Activated CD4-positive, alpha-beta T cell treated with anti-CD3 and anti-CD28 coated beads, Interleukin-10, Interleukin-2, amounts not matched to agents 100 ng/mL and 50 ng/mL, durations not matched to agents 16 hours and 8 hours (primary cell): ENCODE measurements at regions not wholly inside any gene's neighbourhood (a gene's known extent, or its start where the extent isn't known, plus 50 kb on each side); places are given as distances from the start of the nearest gene placed in this dataset.
"Not testable (repeated sequence)": the region's sequence is repeated elsewhere in the genome, so short reads cannot be mapped to it uniquely, and the experiment has no call there.

Source experiments
- DNase-seq: peaks from one replicate; pipeline ENCODE4 v3.0.0-alpha.2; 2020

GRCh38 chr9:90741036-90741435, 60.6 kb upstream of the SYK start:
- DNase-seq: no peak

GRCh38 chr9:90737742-90738141, 63.9 kb upstream of the SYK start:
- no peak for DNase-seq

GRCh38 chr9:90735952-90736351, 65.7 kb upstream of the SYK start:
- no peak for DNase-seq

GRCh38 chr9:90734631-90735030, 67.0 kb upstream of the SYK start:
- no peak for DNase-seq

- no peak for DNase-seq
Observed at GRCh38 chr9:90729351-90729750, 72.3 kb upstream of the SYK start.

GRCh38 chr9:90727488-90727887, 74.1 kb upstream of the SYK start:
- DNase-seq: no peak

- DNase-seq: no peak
Observed at GRCh38 chr9:90726215-90726614, 75.4 kb upstream of the SYK start.

GRCh38 chr9:90724880-90725279, 76.7 kb upstream of the SYK start:
- DNase-seq: no peak

GRCh38 chr9:90724112-90724511, 77.5 kb upstream of the SYK start:
- peak; percentile 32 for DNase-seq

- no peak for DNase-seq
Observed at GRCh38 chr9:90722071-90722470, 79.4 kb upstream of the DIRAS2 start.

- no peak for DNase-seq
Observed at GRCh38 chr9:90720621-90721265, 78.1 kb upstream of the DIRAS2 start.

- DNase-seq: no peak
Observed at GRCh38 chr9:90706230-90706629, 63.6 kb upstream of the DIRAS2 start.

- no peak for DNase-seq
Observed at GRCh38 chr9:90702441-90702955, 59.9 kb upstream of the DIRAS2 start.

- no peak for DNase-seq
Observed at GRCh38 chr9:90698871-90699440, 56.3 kb upstream of the DIRAS2 start.

- DNase-seq: no peak
Observed at GRCh38 chr9:90697808-90698207, 55.2 kb upstream of the DIRAS2 start.

GRCh38 chr9:90694187-90694586, 51.6 kb upstream of the DIRAS2 start:
- not testable (repeated sequence) for DNase-seq
